ENCODE measurements at regions not wholly inside any gene's neighbourhood (a gene's known extent, or its start where the extent isn't known, plus 50 kb on each side); places are given as distances from the start of the nearest gene placed in this dataset.
"Not testable (repeated sequence)": the region's sequence is repeated elsewhere in the genome, so short reads cannot be mapped to it uniquely, and the experiment has no call there.

- no peaks in the 10 kb centered on the region for H3K27me3 ChIP-seq (ENCODE audit: control insufficient read depth in 5 of 5, insufficient read depth in 4 of 5, low read length in 5 of 5)
- no peaks in the 10 kb centered on the region for H3K9me3 ChIP-seq (ENCODE audit: control insufficient read depth in 5 of 5, low read length in 5 of 5)
- no peaks in the 10 kb centered on the region for H3K4me1 ChIP-seq (ENCODE audit: control insufficient read depth in 5 of 5, insufficient read depth in 5 of 5, low read length in 5 of 5)
- H3K27ac ChIP-seq (ENCODE audit: low read depth, low read length), result no peak overlapping the region
- no peak overlapping the region for H3K4me3 ChIP-seq (ENCODE audit: low read depth in 1 of 5, low read length in 5 of 5)
- H3K9ac ChIP-seq (ENCODE audit: low read length in 5 of 5), result no peak overlapping the region
- H3K36me3 ChIP-seq (ENCODE audit: control insufficient read depth in 5 of 5, insufficient read depth in 5 of 5, low read length in 5 of 5), result no peaks in the 10 kb centered on the region
These were observed 472.1 kb downstream of the RBFOX1 start for GRCh38 chr16:7804635-7805195.

GRCh38 chr16:7792346-7792745, 459.7 kb downstream of the RBFOX1 start:
- H3K4me3 ChIP-seq (ENCODE audit: low read depth in 1 of 5, low read length in 5 of 5), result no peak overlapping the region
- H3K36me3 ChIP-seq (ENCODE audit: control insufficient read depth in 5 of 5, insufficient read depth in 5 of 5, low read length in 5 of 5), result no peaks in the 10 kb centered on the region
- H3K9me3 ChIP-seq (ENCODE audit: control insufficient read depth in 5 of 5, low read length in 5 of 5), result peaks cover 0 to 5% (median 0%) of the 10 kb centered on the region in 5 donors
- H3K27me3 ChIP-seq (ENCODE audit: control insufficient read depth in 5 of 5, insufficient read depth in 4 of 5, low read length in 5 of 5), result no peaks in the 10 kb centered on the region
- H3K9ac ChIP-seq (ENCODE audit: low read length in 5 of 5), result no peak overlapping the region
- H3K27ac ChIP-seq (ENCODE audit: low read depth, low read length), result no peak overlapping the region
- no peaks in the 10 kb centered on the region for H3K4me1 ChIP-seq (ENCODE audit: control insufficient read depth in 5 of 5, insufficient read depth in 5 of 5, low read length in 5 of 5)

DNA sequence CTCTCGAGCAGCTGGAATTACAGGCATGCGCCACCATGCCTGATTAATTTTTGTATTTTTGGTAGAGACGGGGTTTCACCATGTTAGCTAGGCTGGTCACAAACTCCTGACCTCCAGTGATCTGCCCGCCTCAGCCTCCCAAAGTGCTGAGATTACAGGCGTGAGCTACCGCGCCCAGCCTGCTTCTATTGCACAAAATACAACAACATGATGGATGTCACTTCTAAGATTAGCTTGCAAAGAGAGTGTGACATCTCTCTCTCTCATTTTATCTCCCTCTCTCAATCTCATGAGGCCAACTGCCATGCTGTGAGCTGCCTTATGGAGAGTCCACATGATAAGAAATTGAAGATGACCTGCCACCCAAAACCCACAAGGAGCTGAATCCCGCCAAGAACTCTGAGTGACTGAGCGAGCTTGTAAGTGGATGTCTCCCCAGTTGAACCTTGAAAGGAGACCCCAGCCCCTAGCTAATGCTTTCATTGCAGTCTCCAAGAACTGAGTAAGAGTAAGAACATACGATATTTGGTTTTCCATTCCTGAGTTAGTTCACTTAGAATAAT, 458.5 kb downstream of the RBFOX1 start:
- Histone ChIP-seq H3K27ac (ENCODE audit: low read depth, low read length) (no peak overlapping the region), H3K4me1 (ENCODE audit: control insufficient read depth in 5 of 5, insufficient read depth in 5 of 5, low read length in 5 of 5) (no peaks in the 10 kb centered on the region), H3K9ac (ENCODE audit: low read length in 5 of 5) (no peak overlapping the region), H3K4me3 (ENCODE audit: low read depth in 1 of 5, low read length in 5 of 5) (no peak overlapping the region), H3K9me3 (ENCODE audit: control insufficient read depth in 5 of 5, low read length in 5 of 5) (peaks cover 0 to 5% (median 0%) of the 10 kb centered on the region in 5 donors), H3K27me3 (ENCODE audit: control insufficient read depth in 5 of 5, insufficient read depth in 4 of 5, low read length in 5 of 5) (no peaks in the 10 kb centered on the region), H3K36me3 (ENCODE audit: control insufficient read depth in 5 of 5, insufficient read depth in 5 of 5, low read length in 5 of 5) (no peaks in the 10 kb centered on the region)

- Histone ChIP-seq H3K4me1 (ENCODE audit: control insufficient read depth in 5 of 5, insufficient read depth in 5 of 5, low read length in 5 of 5) (no peaks in the 10 kb centered on the region), H3K9me3 (ENCODE audit: control insufficient read depth in 5 of 5, low read length in 5 of 5) (peaks cover 0 to 21% (median 0%) of the 10 kb centered on the region in 5 donors), H3K27me3 (ENCODE audit: control insufficient read depth in 5 of 5, insufficient read depth in 4 of 5, low read length in 5 of 5) (peaks cover 0 to under 1% (median 0%) of the 10 kb centered on the region in 5 donors), H3K36me3 (ENCODE audit: control insufficient read depth in 5 of 5, insufficient read depth in 5 of 5, low read length in 5 of 5) (no peaks in the 10 kb centered on the region), H3K9ac (ENCODE audit: low read length in 5 of 5) (no peak overlapping the region), H3K27ac (ENCODE audit: low read depth, low read length) (no peak overlapping the region), H3K4me3 (ENCODE audit: low read depth in 1 of 5, low read length in 5 of 5) (no peak overlapping the region)
These were observed 442.4 kb downstream of the RBFOX1 start for GRCh38 chr16:7775072-7775488.

GRCh38 chr16:7772722-7773121, 440.1 kb downstream of the RBFOX1 start:
- Histone ChIP-seq H3K4me3 (ENCODE audit: low read depth in 1 of 5, low read length in 5 of 5) (no peak overlapping the region), H3K9me3 (ENCODE audit: control insufficient read depth in 5 of 5, low read length in 5 of 5) (peaks cover 0 to 21% (median 0%) of the 10 kb centered on the region in 5 donors), H3K36me3 (ENCODE audit: control insufficient read depth in 5 of 5, insufficient read depth in 5 of 5, low read length in 5 of 5) (no peaks in the 10 kb centered on the region), H3K27me3 (ENCODE audit: control insufficient read depth in 5 of 5, insufficient read depth in 4 of 5, low read length in 5 of 5) (peaks cover 0 to 3% (median 0%) of the 10 kb centered on the region in 5 donors), H3K4me1 (ENCODE audit: control insufficient read depth in 5 of 5, insufficient read depth in 5 of 5, low read length in 5 of 5) (no peaks in the 10 kb centered on the region), H3K9ac (ENCODE audit: low read length in 5 of 5) (no peak overlapping the region), H3K27ac (ENCODE audit: low read depth, low read length) (no peak overlapping the region)

GRCh38 chr16:7769091-7769490, 436.4 kb downstream of the RBFOX1 start:
- not testable (repeated sequence) for H3K27me3 ChIP-seq (ENCODE audit: control insufficient read depth in 5 of 5, insufficient read depth in 4 of 5, low read length in 5 of 5)

DNA sequence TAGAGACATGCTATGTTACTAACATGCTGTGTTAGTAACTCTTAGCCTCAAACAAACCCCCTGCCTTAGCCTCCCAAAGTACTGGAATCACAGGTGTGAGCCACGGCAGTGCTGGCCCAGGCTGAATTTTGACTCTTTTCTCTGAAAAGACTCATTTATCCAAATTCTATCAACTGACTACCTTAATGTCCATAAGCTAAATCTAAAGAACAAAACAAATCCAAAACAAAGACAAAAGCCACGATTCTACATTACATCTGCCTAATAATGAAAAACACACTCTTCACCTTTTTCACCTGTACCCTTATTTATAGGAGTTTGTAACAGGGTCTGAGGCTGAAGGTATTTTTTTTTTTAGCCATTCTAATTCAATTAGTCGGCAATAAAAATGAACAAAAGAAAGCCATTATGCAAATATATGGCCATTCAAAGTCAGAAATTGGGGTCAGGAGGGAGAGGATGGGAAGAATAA, 432.5 kb downstream of the RBFOX1 start:
- no peak overlapping the region for H3K4me3 ChIP-seq (ENCODE audit: low read depth in 1 of 5, low read length in 5 of 5)
- H3K36me3 ChIP-seq (ENCODE audit: control insufficient read depth in 5 of 5, insufficient read depth in 5 of 5, low read length in 5 of 5), result no peaks in the 10 kb centered on the region
- no peaks in the 10 kb centered on the region for H3K9me3 ChIP-seq (ENCODE audit: control insufficient read depth in 5 of 5, low read length in 5 of 5)
- H3K27me3 ChIP-seq (ENCODE audit: control insufficient read depth in 5 of 5, insufficient read depth in 4 of 5, low read length in 5 of 5), result peaks cover 0 to 4% (median 2%) of the 10 kb centered on the region in 5 donors
- H3K4me1 ChIP-seq (ENCODE audit: control insufficient read depth in 5 of 5, insufficient read depth in 5 of 5, low read length in 5 of 5), result no peaks in the 10 kb centered on the region
- no peak overlapping the region for H3K27ac ChIP-seq (ENCODE audit: low read depth, low read length)
- H3K9ac ChIP-seq (ENCODE audit: low read length in 5 of 5), result no peak overlapping the region

More at GRCh38 chr16:7769091-7769490, 436.4 kb downstream of the RBFOX1 start:
- not testable (repeated sequence) for H3K27ac ChIP-seq (ENCODE audit: low read depth, low read length); H3K9ac ChIP-seq (ENCODE audit: low read length in 5 of 5); H3K4me3 ChIP-seq (ENCODE audit: low read depth in 1 of 5, low read length in 5 of 5); H3K36me3 ChIP-seq (ENCODE audit: control insufficient read depth in 5 of 5, insufficient read depth in 5 of 5, low read length in 5 of 5); H3K9me3 ChIP-seq (ENCODE audit: control insufficient read depth in 5 of 5, low read length in 5 of 5); H3K4me1 ChIP-seq (ENCODE audit: control insufficient read depth in 5 of 5, insufficient read depth in 5 of 5, low read length in 5 of 5)

DNA sequence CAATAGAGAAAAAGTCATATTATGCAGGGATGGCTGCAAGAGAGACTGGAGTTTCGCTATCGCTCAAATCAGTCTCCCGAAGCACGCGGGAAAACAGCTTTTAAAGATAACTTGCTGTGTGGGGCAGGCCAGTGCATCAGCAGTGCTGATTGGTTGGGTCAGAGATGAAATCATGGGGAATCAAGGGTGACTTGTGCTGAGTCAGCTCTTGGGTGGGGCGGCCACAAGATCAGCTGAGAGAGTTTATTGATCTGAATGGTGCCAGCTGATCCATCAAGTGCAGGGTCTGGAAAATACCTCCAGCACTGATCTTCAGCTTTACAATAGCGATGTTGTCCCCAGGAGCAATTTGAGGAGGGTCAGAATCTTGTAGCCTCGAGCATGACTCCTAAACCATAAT, 430.5 kb downstream of the RBFOX1 start:
- Histone ChIP-seq H3K4me1 (ENCODE audit: control insufficient read depth in 5 of 5, insufficient read depth in 5 of 5, low read length in 5 of 5) (no peaks in the 10 kb centered on the region), H3K9ac (ENCODE audit: low read length in 5 of 5) (no peak overlapping the region), H3K36me3 (ENCODE audit: control insufficient read depth in 5 of 5, insufficient read depth in 5 of 5, low read length in 5 of 5) (no peaks in the 10 kb centered on the region), H3K9me3 (ENCODE audit: control insufficient read depth in 5 of 5, low read length in 5 of 5) (no peaks in the 10 kb centered on the region), H3K27me3 (ENCODE audit: control insufficient read depth in 5 of 5, insufficient read depth in 4 of 5, low read length in 5 of 5) (peaks cover 0 to 4% (median 0%) of the 10 kb centered on the region in 5 donors), H3K27ac (ENCODE audit: low read depth, low read length) (no peak overlapping the region), H3K4me3 (ENCODE audit: low read depth in 1 of 5, low read length in 5 of 5) (no peak overlapping the region)

Measured in subcutaneous abdominal adipose tissue (tissue), 5 donors.